C4-2B (cell line): ENCODE measurements at regions not wholly inside any gene's neighbourhood (a gene's known extent, or its start where the extent isn't known, plus 50 kb on each side); places are given as distances from the start of the nearest gene placed in this dataset.

Source experiments
- ZFX ChIP-seq: fragments of 450-650 bp; IDR thresholded peaks from 2 replicates; pipeline ENCODE4 v1.6.1; 2017
- TF ChIP-seq, protein P1 (sequence below): fragments of 450-650 bp; conservative IDR thresholded peaks from 2 replicates; pipeline ENCODE4 v1.5.1; 2017; ENCODE audit warnings: mild to moderate bottlenecking

DNA sequence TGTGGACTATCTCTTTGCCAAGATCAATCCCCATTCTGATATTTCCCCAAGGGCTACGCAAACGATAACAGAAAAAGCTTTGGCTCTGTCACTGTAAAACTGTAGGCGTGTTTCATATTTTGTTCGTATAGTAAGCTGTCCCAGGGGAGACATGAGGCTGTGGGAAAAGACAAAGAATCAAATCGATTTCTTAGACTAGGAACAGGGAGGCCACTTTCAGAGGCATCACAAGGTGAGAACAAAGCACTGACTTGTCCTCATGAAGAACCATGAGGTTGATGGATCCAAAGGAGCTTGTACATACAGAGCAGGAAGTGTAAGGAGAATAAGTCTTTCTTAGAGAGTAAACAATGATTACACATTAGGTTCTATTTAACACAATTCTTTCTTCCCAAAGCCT lies 255.7 kb downstream of the HNMT start:
- TF ChIP-seq, protein P1, sequence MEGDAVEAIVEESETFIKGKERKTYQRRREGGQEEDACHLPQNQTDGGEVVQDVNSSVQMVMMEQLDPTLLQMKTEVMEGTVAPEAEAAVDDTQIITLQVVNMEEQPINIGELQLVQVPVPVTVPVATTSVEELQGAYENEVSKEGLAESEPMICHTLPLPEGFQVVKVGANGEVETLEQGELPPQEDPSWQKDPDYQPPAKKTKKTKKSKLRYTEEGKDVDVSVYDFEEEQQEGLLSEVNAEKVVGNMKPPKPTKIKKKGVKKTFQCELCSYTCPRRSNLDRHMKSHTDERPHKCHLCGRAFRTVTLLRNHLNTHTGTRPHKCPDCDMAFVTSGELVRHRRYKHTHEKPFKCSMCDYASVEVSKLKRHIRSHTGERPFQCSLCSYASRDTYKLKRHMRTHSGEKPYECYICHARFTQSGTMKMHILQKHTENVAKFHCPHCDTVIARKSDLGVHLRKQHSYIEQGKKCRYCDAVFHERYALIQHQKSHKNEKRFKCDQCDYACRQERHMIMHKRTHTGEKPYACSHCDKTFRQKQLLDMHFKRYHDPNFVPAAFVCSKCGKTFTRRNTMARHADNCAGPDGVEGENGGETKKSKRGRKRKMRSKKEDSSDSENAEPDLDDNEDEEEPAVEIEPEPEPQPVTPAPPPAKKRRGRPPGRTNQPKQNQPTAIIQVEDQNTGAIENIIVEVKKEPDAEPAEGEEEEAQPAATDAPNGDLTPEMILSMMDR, result no peak
- no peak for TF ChIP-seq ZFX
